ENCODE measurements at regions not wholly inside any gene's neighbourhood (a gene's known extent, or its start where the extent isn't known, plus 50 kb on each side); places are given as distances from the start of the nearest gene placed in this dataset.
"Not testable (repeated sequence)": the region's sequence is repeated elsewhere in the genome, so short reads cannot be mapped to it uniquely, and the experiment has no call there.

- DNase-seq, result not testable (repeated sequence)
Measured at GRCh38 chr11:123344188-123344587, 85.9 kb upstream of the GRAMD1B start.

GRCh38 chr11:123338997-123339752, 90.9 kb upstream of the GRAMD1B start:
- no peak for DNase-seq

- no peak for DNase-seq
Measured at GRCh38 chr11:123338266-123338800, 91.7 kb upstream of the GRAMD1B start.

GRCh38 chr11:123334925-123335324, 95.1 kb upstream of the GRAMD1B start:
- DNase-seq, result no peak

GRCh38 chr11:123332577-123332976, 97.5 kb upstream of the GRAMD1B start:
- DNase-seq, result not testable (repeated sequence)

GRCh38 chr11:123330948-123331347, 99.1 kb upstream of the GRAMD1B start:
- no peak for DNase-seq

- DNase-seq, result no peak
Measured at GRCh38 chr11:123330471-123330870, 99.6 kb upstream of the GRAMD1B start.

DNA sequence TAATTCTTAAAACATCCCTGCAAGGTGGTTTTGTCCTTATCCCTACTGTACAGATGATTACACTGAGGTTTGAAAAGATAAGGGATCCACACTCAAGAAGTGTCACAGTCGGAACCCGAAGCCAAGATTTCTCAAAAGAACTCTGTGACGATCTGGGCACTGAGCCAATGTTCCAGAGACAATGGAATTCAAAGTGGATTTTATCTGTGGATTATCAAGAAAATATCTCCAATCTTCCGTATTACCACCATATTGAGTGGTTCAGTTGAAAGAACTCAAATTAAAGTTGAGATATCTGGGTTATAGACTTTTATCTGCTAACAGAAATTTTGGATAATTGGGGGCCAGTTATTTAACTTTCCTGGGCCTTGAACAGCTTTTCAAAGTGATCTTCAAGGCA, 100.0 kb upstream of the GRAMD1B start:
- no peak for DNase-seq

- no peak for DNase-seq
Measured at GRCh38 chr11:123328281-123328867, 101.7 kb upstream of the GRAMD1B start.

DNA sequence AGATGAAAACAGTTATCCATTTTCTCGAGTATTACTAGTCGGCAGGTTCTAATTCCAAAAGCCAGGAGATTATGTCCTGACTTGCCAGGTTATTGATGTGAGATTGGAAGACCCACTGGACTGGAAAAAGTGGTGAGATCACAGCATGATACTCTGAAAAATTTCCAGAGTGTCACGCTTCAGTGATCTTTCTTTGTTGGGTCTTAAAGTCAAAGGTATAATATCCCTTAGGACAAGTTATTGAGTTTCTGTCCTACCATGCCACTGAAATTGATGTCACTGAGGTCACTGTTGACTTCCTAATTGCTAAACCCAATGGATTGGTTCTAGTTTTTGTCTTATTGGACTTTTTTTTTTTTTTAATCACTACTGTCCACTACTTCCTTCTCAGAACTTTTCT, 104.5 kb upstream of the GRAMD1B start:
- DNase-seq, result no peak

DNA sequence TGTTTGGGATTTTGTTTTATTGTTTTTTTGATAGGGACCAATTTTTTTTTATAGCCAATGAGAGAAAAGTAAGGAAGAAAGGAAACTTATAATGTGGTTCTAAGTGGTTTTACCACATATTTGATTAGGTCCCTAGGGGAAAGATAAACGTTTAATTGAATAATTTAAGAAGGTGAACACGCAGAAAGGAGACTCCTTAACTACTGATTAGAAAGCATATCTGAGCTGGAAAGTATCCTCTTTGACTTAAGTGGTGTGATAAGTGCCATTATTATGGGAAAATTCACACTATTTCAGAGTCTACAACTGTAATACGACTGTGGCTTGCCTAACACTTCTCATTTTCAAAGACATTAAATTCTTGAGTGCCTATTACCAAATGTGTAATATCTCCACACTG, 106.5 kb upstream of the GRAMD1B start:
- no peak for DNase-seq

- DNase-seq, result no peak
Measured at GRCh38 chr11:123321636-123322035, 108.4 kb upstream of the GRAMD1B start.

- no peak for DNase-seq
Measured at GRCh38 chr11:123318623-123319022, 111.4 kb upstream of the GRAMD1B start.

DNA sequence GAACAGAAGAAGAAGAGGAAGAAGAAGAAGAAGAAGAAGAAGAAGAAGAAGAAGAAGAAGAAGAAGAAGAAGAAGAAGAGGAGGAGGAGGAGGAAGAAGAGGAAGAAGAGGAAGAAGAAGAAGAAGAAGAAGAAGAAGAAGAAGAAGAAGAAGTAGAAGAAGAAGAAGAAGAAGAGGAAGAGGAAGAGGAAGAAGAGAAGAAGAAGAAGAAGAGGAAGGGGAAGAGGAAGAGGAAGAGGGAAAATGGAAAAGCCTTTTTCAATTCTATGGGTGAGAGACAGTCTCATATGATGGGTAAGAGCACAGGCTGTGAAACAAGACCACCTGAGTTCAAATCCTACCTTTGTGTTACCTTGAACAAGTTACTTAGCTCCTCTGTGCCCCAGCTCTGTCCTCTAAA, 111.9 kb upstream of the GRAMD1B start:
- DNase-seq, result not testable (repeated sequence)

- DNase-seq, result no peak
Measured at GRCh38 chr11:123316003-123316402, 114.1 kb upstream of the GRAMD1B start.

DNA sequence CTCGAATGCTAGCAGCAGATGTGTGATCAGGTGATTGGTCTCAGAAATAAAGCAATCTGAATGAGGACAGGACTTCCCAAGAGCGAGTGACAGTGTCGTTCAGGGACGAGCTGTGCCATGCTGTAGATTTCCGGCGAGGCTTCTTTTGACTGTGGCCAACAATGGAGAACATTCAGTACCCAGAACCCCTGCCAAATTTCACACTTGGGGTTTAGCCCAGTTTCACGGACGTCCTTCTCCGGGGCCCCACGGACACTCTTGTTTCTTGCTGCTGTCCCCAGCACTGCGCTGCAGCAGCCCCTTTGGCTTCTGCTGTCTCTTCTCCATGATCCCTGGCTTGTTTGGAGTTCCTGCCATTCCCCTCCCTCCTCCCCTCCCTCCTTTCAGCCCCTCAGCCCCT, 115.1 kb upstream of the GRAMD1B start:
- DNase-seq, result no peak

GRCh38 chr11:123313262-123313661, 116.8 kb upstream of the GRAMD1B start:
- no peak for DNase-seq

DNA sequence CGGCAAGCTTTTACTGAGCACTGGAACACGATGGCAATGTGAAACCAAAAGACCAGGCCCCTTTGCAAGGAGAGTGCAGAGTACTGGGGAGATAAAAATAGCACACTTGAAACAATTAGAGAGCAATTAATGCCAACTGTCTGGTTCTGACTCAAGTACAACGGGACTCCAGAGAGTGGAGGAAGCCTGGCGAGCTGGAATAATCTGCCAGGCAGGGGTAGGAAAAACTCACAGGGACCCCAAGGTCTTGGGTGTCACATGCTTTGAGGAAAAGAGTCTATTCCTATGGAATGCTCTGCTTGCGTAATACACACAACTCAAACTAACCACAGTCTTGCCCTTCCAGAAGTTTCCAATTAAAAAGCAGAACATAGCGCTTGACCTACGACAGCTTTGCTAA, 113.0 kb upstream of the CLMP start:
- no peak for DNase-seq

DNA sequence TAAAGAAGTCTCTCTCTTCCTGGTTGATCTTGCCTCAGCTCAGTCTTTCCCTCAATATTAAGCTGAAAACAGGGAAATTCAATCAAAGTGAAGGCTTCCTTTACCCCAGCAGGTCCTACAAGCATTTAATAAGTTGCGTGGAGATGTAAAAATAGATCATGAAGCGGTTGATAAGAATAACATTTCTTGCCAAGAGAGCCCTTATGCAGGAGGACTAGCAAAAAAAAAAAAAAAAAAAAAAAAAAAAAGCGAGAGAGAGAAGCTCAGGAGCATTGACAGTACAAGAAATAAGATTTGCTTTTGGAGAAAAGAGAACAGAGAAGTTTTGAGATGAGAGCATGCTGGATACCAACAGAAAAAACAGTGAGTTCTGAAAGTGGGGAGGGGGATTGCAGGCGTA, 112.2 kb upstream of the CLMP start:
- no peak for DNase-seq

- DNase-seq, result no peak
Measured at GRCh38 chr11:123306531-123306930, 111.5 kb upstream of the CLMP start.

- no peak for DNase-seq
Measured at GRCh38 chr11:123305601-123306375, 110.7 kb upstream of the CLMP start.

DNA sequence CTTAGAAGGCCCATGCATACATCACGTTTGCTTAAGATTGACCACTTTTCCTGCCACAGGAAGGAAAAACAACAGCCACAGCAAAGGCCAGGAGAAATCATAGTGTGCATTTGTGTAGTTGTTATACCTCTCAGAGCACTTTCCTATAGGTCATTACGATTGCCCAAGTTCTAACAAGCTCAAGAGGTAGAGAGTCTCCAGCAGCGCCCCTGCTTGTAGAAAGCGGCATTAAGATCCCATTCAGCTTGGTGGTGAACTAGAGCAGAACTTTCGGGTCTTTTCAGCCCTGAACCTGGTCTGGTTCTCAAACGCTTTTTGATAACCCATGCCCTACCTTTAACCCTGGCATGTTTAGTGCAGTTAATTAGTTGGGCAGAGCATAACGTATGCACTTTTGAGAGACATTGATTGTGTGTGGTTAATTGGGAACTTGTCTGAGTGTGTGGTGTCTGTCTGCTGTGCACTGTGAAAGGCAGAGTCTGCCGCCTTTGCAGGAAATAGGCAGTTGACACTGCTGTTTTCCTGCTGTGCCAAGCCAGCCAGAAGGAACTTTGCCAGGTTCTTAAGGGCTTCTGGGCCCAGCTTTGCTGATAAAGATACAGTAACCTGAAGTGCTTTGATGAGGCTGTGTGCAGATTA, 109.9 kb upstream of the CLMP start:
- no peak for DNase-seq

- no peak for DNase-seq
Measured at GRCh38 chr11:123303924-123304323, 108.9 kb upstream of the CLMP start.
